Activated T-cell treated with anti-CD3 and anti-CD28 coated beads for 24 hours (primary cell): ENCODE measurements at regions not wholly inside any gene's neighbourhood (a gene's known extent, or its start where the extent isn't known, plus 50 kb on each side); places are given as distances from the start of the nearest gene placed in this dataset.
"Not testable (repeated sequence)": the region's sequence is repeated elsewhere in the genome, so short reads cannot be mapped to it uniquely, and the experiment has no call there.

Source experiments
- DNase-seq: peaks from one replicate; pipeline ENCODE4 v3.0.0-alpha.2; 2020; ENCODE audit warnings: low read depth

- DNase-seq: no peak
Observed at GRCh38 chr1:195663549-195664280, 944.5 kb downstream of the KCNT2 start.

DNA sequence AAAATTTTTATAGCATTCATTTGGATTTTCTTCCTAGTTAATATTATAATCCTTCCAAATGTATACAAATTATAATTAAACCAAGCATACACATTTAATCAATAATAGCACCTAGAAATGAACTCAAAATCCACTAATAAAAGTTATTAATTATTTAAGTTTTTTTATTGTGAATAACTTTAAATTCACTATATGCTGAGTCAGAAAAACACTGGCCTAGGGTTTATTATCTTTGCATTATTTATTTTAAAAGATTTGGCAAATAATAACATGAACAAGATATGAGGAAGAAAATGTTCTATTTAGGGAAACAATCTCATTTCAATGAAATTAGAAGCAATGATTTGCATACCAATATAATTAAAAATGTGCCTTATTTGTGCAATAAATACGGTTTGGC lies 951.5 kb downstream of the KCNT2 start:
- no peak for DNase-seq

DNA sequence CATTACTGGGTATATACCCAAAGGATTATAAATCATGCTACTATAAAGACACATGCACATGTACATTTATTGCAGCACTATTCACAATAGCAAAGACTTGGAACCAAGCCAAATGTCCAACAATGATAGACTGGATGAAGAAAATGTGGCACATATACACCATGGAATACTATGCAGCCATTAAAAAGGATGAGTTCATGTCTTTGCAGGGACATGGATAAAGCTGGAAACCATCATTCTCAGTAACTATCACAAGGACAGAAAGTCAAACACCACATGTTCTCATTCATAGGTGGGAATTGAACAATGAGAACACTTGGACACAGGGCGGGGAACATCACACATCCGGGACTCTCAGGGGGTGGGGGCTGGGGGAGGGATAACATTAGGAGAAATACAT lies 959.4 kb downstream of the KCNT2 start:
- not testable (repeated sequence) for DNase-seq

- no peak for DNase-seq
Observed at GRCh38 chr1:195637539-195637938, 970.7 kb downstream of the KCNT2 start.

GRCh38 chr1:195618287-195618686 lies 990.0 kb downstream of the KCNT2 start:
- no peak for DNase-seq

GRCh38 chr1:195617106-195617505 lies 991.1 kb downstream of the KCNT2 start:
- DNase-seq: no peak

GRCh38 chr1:195608883-195609282 lies 999.4 kb downstream of the KCNT2 start:
- DNase-seq: no peak

DNA sequence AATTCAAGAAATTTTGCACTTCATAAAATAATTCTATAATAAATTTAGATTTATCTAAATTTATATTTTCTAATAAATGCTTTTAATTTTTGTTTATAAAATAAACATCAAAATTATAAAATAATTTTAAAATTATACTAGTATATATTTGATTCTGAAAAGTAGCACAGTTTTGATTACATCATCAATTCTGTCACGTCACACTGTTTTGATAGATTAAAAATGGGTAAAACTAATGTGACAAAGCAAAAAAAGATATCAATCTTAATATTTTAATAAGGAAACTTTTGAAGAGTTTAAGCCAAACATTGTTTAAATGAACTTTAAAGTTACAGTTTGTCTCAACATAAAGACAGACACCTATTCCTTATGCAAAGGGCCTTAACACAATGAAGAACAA lies 1001.8 kb downstream of the KCNT2 start:
- DNase-seq: no peak

DNA sequence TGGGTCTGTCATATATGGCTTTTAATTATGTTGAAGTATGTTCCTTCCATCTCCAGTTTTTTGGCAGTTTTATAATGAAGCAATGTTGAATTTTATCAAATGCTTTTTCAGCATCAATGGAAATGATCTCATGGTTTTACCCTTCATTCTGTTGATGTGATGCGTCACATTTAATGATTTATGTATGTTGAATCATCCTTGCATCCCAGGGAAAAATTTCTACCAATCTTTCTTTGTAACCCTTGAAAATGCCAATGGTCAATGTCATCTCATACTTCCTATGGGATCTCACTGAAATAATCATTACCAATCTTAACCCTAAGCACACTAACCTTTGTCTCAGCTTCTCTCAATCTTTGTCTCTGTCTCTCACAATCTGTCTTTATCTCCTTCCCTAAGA lies 1004.0 kb downstream of the KCNT2 start:
- DNase-seq: no peak

GRCh38 chr1:195597891-195598290 lies 1010.3 kb downstream of the KCNT2 start:
- no peak for DNase-seq

- no peak for DNase-seq
Observed at GRCh38 chr1:195594773-195595172, 1013.5 kb downstream of the KCNT2 start.

DNA sequence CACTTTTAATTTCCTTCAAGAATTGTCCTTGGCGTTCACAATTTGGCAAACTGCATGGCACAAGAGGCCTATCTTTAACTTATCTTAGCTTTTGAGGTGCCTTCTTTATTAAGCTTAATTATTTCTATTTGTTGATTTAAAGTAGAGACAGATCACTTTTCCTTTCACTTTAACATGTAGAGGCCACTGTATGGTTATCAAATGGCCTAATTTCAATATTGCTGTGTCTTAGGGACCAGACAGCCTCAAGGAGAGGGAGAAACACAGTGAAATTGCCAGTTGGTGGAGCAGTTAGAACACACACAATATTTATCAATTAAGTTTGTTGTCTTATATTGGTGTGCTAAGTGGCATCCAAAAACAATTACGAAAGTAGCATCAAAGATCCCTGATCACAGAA lies 1013.9 kb downstream of the KCNT2 start:
- no peak for DNase-seq

DNA sequence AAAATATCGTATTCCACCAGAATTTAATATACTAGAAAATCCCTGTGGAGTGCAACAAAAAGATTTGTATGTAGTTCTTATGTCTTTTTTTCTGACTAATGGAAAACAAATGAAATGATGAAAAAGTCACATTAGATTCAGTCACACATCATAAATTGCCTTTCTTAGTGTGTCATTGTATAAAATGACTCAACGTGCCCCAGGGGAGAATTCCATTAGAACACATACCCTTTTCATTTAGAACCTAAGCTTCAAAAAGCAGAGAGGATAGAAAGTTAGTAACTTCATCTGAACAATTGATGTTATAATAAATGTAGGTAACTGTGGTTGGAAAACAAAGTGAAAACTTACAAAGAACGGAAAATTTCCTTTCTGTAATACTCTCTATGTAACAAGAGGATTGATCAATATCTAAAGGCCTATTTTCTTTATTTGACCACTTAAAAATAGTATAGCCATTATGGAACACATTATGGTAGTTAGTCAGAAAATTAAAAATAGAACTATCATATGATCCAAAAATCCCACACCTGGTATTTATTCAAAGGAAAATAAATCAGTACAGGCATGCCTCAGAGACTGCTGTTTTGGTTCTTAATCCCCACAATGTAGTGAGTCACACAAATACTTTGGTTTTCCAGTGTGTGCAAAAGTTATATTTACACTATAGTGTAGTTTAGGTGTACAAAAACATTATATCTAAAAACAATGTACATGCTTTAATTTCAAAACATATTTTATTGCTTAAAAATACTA lies 1016.1 kb downstream of the KCNT2 start:
- no peak for DNase-seq

- DNase-seq: no peak
Observed at GRCh38 chr1:195590649-195591048, 1017.6 kb downstream of the KCNT2 start.

GRCh38 chr1:195584870-195585624 lies 1023.2 kb downstream of the KCNT2 start:
- DNase-seq: no peak

GRCh38 chr1:195580988-195581387 lies 1027.3 kb downstream of the KCNT2 start:
- no peak for DNase-seq

DNA sequence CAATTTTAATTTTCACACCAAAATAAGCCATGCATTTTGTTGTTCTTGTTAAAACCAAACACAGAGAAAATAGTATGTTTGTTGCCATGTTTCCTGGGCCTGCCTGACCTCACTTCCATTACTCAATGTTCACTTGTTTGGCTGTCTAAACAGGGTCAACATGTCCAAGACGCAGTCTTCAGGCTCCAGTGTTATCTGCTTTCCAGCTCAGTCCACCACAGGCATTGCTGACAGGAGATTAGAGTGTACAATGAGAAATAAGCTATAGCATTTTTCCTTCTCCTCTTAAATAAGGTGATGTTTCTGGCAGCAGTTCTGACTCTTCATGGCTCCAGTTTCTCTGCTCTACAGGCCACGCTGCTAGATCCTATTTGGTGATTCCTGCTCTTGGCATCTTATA lies 1030.5 kb downstream of the KCNT2 start:
- no peak for DNase-seq

DNA sequence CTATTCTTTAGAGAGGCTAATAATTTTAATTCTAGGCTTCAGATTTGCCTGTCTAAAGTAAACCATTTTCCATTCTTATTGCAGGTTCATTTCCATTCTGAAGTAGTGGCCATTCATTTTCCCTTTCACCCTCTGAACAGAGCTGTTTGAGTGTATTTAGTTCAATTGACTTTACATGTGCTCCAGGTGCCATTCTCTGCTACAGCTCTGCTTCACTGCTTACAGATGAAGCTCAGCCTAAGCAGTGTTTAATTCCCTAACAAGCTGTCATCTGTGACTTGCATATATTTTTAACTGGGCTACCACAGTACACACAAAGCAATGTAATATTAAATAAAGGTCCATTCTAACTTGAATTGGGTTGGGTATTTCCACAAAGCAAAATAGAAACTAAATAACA lies 1031.6 kb downstream of the KCNT2 start:
- DNase-seq: no peak

GRCh38 chr1:195574511-195574910 lies 1033.7 kb downstream of the KCNT2 start:
- DNase-seq: no peak

- no peak for DNase-seq
Observed at GRCh38 chr1:195569934-195570333, 1038.3 kb downstream of the KCNT2 start.

DNA sequence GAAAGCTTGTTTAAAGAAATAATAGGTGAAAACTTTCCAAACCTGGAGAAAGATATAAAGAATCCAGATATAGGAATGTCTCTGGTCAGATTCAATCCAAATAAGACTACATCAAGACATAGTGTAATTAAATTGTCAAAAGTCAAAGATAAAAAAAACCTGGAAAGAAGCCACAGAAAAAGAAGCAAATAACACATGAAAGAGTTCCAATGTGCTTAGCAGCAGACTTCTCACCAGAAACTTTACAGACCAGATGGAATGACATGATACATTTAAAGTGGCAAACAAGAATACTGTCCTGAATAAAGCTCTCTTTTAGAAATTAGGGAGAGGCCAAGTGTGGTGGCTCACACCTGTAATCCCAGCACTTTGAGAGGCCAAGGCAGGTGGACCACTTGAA lies 1039.9 kb downstream of the KCNT2 start:
- no peak for DNase-seq

DNA sequence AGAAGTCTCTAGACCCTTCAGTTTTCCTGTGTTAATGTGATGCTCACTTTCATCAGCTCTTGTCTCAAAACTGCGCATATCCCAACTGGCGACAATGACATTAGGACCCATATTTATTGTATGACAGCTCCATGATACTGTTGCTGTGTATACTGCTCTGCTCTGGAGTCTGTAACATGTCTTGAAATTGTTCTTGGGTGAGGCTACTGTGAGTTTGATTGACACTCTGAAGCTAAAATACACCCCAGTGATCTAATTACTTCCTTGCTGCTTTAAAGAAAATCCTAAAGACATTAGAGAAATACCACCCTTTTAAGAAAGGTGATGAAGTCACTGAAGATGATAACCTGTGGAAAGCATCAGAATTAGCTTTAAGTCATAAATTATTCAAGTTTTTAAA lies 1046.2 kb downstream of the KCNT2 start:
- DNase-seq: no peak
